HTR-8/SVneo (cell line): ENCODE measurements at regions not wholly inside any gene's neighbourhood (a gene's known extent, or its start where the extent isn't known, plus 50 kb on each side); places are given as distances from the start of the nearest gene placed in this dataset.
"Not testable (repeated sequence)": the region's sequence is repeated elsewhere in the genome, so short reads cannot be mapped to it uniquely, and the experiment has no call there.

Experiments
- DNase-seq: peaks from one replicate; pipeline ENCODE4 v3.0.0; 2011; ENCODE audit warnings: low spot score, mixed read lengths; ENCODE audit not compliant: insufficient read length
- FAIRE-seq: peaks from 2 replicates; lab custom pipeline; 2011; peaks lifted over from hg19 to GRCh38; lab: Jason Lieb, UNC

GRCh38 chr15:75764845-75765550 lies 52.4 kb upstream of the CSPG4 start:
- DNase-seq, FAIRE-seq: not testable (repeated sequence)

GRCh38 chr15:75763635-75764600 lies 51.3 kb upstream of the CSPG4 start:
- DNase-seq, FAIRE-seq: not testable (repeated sequence)

GRCh38 chr15:75763137-75763611 lies 50.5 kb upstream of the CSPG4 start:
- FAIRE-seq, result no peak
- DNase-seq, result no peak
